Panc1 (cell line): ENCODE measurements at regions not wholly inside any gene's neighbourhood (a gene's known extent, or its start where the extent isn't known, plus 50 kb on each side); places are given as distances from the start of the nearest gene placed in this dataset.

Source experiments
- CTCF ChIP-seq: fragments of 450-650 bp; IDR thresholded peaks from 2 replicates; pipeline ENCODE4 v1.5.1; 2017; ENCODE audit warnings: mild to moderate bottlenecking
- POLR2AphosphoS5 ChIP-seq: IDR thresholded peaks from 2 replicates; pipeline ENCODE4 v1.6.1; 2012; ENCODE audit warnings: mild to moderate bottlenecking, low read depth, low read length, moderate library complexity
- SIN3A ChIP-seq: IDR thresholded peaks from 2 replicates; pipeline ENCODE4 v1.6.1; 2012; ENCODE audit warnings: low read depth, mild to moderate bottlenecking, low read length, moderate library complexity, borderline replicate concordance; ENCODE audit not compliant: insufficient read depth

GRCh38 chr2:503288-503999 lies 173.8 kb downstream of the TMEM18 start:
- TF ChIP-seq CTCF (no peak), POLR2AphosphoS5 (no peak), SIN3A (no peak)
